GM12874 (cell line): ENCODE measurements at regions not wholly inside any gene's neighbourhood (a gene's known extent, or its start where the extent isn't known, plus 50 kb on each side); places are given as distances from the start of the nearest gene placed in this dataset.

ENCODE experiments used
- TF ChIP-seq, protein P1 (sequence below): IDR thresholded peaks from 2 replicates; pipeline ENCODE4 v1.5.1; 2011; ENCODE audit warnings: low read depth, mild to moderate bottlenecking, control low read depth, low read length, moderate library complexity; ENCODE audit not compliant: insufficient read depth

- TF ChIP-seq, protein P1, sequence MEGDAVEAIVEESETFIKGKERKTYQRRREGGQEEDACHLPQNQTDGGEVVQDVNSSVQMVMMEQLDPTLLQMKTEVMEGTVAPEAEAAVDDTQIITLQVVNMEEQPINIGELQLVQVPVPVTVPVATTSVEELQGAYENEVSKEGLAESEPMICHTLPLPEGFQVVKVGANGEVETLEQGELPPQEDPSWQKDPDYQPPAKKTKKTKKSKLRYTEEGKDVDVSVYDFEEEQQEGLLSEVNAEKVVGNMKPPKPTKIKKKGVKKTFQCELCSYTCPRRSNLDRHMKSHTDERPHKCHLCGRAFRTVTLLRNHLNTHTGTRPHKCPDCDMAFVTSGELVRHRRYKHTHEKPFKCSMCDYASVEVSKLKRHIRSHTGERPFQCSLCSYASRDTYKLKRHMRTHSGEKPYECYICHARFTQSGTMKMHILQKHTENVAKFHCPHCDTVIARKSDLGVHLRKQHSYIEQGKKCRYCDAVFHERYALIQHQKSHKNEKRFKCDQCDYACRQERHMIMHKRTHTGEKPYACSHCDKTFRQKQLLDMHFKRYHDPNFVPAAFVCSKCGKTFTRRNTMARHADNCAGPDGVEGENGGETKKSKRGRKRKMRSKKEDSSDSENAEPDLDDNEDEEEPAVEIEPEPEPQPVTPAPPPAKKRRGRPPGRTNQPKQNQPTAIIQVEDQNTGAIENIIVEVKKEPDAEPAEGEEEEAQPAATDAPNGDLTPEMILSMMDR = no peak
Observed at GRCh38 chr6:27720607-27721580, 191.3 kb downstream of the OR2B2 start.

DNA sequence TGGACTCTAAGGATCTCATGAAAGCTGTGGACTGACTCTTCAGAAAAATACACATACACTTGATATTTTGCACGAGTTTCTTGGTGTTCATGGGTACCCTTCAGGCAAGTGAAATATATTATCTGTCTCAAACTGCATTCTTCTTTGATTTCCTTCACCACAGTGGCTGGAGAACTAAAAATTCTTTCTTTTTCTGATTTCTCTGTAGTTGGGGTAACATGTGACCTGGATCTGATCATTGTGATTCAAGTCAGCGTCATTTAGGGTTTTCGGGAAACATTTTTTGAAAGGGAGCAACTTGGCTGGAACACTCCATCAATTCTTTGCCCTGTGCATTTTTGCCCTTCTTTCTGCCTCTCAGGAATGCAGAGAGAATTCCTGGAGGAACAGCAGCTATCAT is 205.8 kb downstream of the OR2B2 start:
- TF ChIP-seq, protein P1 = no peak

DNA sequence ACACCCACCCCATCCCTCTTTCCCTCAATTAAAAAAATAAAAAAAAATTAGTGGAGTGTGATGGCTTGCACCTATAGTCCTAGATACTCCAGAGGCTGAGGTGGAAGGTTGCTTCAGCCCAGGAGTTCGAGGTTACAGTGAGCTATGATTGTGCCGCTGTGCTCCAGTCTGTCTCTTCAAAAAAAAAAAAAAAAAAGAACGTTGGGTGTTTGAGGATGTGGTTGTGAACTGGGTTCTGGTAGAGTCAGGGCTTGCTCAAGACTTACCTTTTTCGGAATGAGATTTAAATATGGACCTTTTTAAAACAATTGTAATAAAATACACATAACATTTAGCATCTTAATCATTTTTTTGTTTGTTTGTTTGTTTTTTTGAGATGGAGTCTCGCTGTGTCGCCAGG is 211.9 kb downstream of the OR2B2 start:
- TF ChIP-seq, protein P1 = no peak

DNA sequence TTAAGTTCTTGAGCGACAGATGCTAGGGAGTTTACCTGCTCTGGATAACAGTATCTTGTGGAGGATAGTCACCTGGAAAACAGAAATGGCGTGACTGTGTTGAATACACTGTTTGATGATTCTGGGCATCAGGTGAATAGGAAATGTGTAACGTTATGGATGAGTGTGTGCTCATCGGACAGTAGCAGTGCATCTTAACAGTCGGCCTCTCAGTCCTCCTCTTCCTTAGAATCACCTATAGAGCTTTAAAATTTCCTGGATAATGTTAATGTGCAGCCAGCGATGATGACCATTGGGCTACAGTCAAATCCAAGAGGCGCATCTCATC is 217.7 kb downstream of the OR2B2 start:
- TF ChIP-seq, protein P1 = no peak

GRCh38 chr6:27693766-27694546 is 218.2 kb downstream of the OR2B2 start:
- TF ChIP-seq, protein P1 = no peak

DNA sequence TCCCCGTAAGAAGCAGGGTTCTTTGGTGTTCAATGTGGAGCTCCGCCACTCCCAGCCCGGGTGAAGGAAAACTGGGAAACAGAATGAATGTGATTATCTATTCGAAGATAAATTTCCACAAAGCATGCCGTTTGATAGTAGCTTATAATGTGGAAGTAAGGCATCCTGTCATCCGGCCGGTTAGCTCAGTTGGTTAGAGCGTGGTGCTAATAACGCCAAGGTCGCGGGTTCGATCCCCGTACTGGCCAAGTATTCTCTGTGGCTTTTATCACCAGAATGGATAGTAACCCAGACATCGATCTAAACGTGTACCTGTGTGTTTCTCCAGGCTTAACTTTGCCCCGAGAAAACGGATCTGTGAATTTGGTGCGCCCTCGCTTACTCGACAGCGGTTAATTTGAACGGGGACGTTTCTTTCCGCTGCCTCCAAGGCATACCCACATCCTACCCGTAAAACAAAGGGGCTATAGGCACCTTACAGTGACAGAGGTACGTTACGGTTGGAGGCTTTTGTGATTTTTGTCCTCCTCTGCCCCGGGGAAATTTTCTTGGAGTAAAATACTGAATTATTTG is 215.2 kb upstream of the ZNF184 start:
- TF ChIP-seq, protein P1 = no peak
